ENCODE measurements at regions not wholly inside any gene's neighbourhood (a gene's known extent, or its start where the extent isn't known, plus 50 kb on each side); places are given as distances from the start of the nearest gene placed in this dataset.

DNA sequence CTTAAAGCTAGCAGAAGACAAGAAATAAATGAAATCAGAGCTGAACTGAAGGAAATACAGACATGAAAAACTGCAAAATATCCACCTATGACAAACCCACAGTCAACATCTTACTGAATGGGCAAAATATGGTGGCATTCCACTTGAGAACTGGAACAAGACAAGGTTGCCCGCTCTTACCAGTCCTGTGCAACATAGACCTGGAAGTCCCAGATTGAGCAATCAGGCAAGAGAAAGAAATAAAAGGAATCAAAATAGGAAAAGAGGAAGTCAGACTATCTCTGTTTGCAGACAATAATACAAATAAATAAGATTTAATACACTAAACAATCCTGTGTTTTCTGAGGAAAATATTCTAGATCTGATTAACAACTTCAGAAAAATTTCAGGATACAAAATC, 570.5 kb upstream of the SEMA3D start:
- TF ChIP-seq, protein P1, sequence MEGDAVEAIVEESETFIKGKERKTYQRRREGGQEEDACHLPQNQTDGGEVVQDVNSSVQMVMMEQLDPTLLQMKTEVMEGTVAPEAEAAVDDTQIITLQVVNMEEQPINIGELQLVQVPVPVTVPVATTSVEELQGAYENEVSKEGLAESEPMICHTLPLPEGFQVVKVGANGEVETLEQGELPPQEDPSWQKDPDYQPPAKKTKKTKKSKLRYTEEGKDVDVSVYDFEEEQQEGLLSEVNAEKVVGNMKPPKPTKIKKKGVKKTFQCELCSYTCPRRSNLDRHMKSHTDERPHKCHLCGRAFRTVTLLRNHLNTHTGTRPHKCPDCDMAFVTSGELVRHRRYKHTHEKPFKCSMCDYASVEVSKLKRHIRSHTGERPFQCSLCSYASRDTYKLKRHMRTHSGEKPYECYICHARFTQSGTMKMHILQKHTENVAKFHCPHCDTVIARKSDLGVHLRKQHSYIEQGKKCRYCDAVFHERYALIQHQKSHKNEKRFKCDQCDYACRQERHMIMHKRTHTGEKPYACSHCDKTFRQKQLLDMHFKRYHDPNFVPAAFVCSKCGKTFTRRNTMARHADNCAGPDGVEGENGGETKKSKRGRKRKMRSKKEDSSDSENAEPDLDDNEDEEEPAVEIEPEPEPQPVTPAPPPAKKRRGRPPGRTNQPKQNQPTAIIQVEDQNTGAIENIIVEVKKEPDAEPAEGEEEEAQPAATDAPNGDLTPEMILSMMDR (IDR thresholded peaks at IDR 0.05 in 8 of 11, conservative IDR thresholded peaks at IDR 0.05 in 3 of 11): no peak
- TF ChIP-seq POLR2AphosphoS5 (IDR thresholded peaks at IDR 0.05) (no peak), POLR2A (IDR thresholded peaks at IDR 0.05) (no peak)

Measured in spleen (tissue), 7 donors.